Prostate gland (tissue), 2 donors: ENCODE measurements at regions not wholly inside any gene's neighbourhood (a gene's known extent, or its start where the extent isn't known, plus 50 kb on each side); places are given as distances from the start of the nearest gene placed in this dataset.

Experiments
- CTCF ChIP-seq, 4 experiments: fragments of 200-600 bp in 2 of 4; fragments of 450-650 bp in 2 of 4; sonication (generic) in 2 of 4; IDR thresholded peaks; 1 replicate in 3 of 4; 2 replicates in 1 of 4; pipeline ENCODE4 v1.5.1; 2016 to 2019; ENCODE audit warnings: antibody characterized with exemption in 4 of 4, mild to moderate bottlenecking in 2 of 4, moderate library complexity in 2 of 4
- POLR2A ChIP-seq: fragments of 450-650 bp; IDR thresholded peaks from one replicate; pipeline ENCODE4 v1.6.1; 2016; ENCODE audit warnings: antibody characterized with exemption, mild to moderate bottlenecking
- POLR2AphosphoS5 ChIP-seq: sonication (generic); formaldehyde crosslinking; IDR thresholded peaks from one replicate; pipeline ENCODE4 v1.6.1; 2017; ENCODE audit warnings: antibody characterized with exemption

DNA sequence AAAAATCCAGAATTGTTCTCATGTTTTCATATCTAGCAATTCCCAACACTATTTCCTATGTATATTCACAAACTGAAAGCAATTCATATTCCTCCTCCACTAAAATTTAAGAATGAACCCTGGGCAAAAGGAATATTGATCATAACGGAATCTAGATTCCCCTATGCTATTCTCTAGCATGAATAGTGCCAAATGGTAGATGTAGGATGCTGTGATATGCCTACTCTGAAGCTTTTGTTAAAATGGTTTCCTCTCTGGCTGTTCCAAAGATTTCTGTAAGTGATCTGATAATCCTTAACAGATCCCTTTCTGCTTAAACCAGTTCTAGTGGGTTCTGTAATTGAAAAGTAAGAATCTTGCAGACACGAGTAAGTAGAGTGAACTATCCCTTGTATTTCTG, 298.0 kb upstream of the TANK start:
- no peak for TF ChIP-seq CTCF (IDR thresholded peaks at IDR 0.05)
- TF ChIP-seq POLR2AphosphoS5, result no peak
- no peak for TF ChIP-seq POLR2A
